Superior temporal gyrus (tissue), 1 donor: ENCODE measurements at regions not wholly inside any gene's neighbourhood (a gene's known extent, or its start where the extent isn't known, plus 50 kb on each side); places are given as distances from the start of the nearest gene placed in this dataset.
"Not testable (repeated sequence)": the region's sequence is repeated elsewhere in the genome, so short reads cannot be mapped to it uniquely, and the experiment has no call there.

ENCODE experiments used
- DNase-seq: peaks from one replicate; pipeline ENCODE4 v3.0.0-alpha.2; 2016; ENCODE audit errors: extremely low spot score

DNA sequence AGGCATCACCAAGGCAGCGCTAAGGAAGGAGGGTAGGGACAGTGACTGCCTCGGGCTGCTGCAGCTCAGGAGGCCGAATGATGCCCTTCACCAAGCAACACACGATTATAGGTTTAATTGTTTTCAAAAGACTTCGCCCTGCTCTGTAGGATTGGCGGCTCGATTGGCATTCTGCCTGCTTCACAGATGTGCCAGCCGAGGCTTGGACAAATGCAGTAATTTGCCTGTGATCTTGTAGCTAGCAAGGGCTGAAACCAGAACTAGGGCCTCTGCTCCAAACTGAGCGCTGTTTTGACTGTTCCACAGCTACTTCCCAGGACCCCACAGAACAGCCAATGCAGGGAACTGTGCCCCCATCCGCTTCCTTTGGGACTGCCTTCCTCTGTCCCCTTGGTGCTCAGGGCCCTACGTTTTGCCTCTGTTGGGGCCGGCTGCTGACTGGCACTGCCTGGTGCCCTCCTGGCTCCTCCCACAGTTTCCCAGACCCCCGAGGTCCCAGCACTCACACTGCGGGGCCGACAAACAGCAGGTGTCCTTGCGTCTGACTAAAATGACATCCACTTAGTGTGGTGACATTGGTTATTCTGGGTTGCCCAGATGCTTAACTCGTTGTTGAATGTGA is 62.6 kb upstream of the EN2 start:
- peak; percentile 62 for DNase-seq

DNA sequence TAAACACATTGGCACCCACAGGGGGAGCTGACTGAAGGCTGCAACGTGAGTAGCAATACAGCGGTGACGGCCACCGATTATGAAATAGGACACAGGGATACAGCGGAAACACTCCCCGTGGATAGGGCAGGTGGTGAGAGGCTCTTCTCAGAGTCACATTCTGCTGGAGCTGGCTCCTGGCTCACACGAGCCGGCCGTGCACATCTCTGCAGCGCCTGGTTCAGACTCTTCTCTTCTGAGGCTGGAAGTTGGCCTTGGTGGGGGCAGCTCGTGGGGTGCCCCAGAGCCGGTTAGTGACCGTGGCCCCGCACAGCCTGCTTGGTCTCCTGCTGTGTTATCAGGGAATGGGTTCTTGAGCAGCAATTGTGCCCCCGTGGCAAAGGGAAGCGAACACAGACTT is 61.3 kb upstream of the EN2 start:
- no peak for DNase-seq

DNA sequence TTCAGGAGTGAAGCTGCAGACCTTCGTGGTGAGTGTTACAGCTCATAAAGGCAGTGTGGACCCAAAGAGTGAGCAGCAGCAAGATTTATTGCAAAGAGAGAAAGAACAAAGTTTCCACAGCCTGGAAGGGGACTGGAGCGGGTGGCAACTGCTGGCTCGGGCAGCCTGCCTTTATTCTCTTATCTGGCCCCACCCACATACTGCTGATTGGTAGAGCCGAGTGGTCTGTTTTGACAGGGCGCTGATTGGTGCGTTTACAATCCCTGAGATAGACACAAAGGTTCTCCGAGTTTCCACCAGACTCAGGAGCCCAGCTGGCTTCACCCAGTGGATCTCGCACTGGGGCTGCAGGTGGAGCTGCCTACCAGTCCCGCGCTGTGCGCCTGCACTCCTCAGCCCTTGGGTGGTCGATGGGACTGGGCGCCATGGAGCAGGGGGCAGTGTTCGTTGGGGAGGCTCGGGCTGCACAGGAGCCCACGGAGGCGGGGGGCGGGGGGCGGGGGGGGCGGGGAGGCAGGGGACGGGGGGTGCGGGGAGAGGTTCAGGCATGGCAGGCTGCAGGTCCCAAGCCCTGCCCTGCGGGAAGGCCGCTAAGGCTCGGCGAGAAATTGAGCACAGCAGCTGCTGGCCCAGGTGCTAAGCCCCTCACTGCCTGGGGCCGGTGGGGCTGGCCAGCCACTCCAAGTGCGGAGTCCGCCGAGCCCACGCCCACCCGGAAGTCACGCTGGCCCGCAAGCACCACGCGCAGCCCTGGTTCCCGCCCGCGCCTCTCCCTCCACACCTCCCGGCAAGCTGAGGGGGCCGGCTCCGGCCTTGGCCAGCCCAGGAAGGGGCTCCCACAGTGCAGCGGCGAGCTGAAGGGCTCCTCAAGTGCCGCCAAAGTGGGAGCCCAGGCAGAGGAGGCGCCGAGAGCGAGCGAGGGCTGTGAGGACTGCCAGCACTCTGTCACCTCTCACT is 59.9 kb upstream of the EN2 start:
- DNase-seq: not testable (repeated sequence)

GRCh38 chr7:155398944-155399343 is 59.0 kb upstream of the EN2 start:
- DNase-seq: no peak

GRCh38 chr7:155399577-155399976 is 58.4 kb upstream of the EN2 start:
- no peak for DNase-seq

- DNase-seq: no peak
Measured at GRCh38 chr7:155401231-155401630, 56.7 kb upstream of the EN2 start.

DNA sequence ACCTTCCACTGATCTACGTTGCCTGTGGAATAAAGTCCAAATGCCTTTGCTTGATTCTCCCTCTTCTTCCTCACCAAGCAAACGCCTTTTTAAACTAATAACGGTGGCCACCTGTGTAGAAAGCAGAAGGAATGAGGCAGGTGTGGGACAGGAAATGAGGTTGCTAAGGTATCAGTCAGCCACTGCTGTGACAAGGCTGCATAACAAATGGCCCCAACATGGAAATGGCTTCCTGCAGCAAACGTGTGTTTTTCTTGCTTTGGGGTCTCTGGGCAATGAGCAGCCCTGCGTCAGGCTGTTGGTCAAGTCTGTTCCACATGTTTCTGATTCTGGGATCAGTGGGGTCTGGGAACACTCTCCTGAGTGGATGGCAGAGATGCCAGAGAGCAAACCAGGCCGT is 56.0 kb upstream of the EN2 start:
- DNase-seq: no peak

DNA sequence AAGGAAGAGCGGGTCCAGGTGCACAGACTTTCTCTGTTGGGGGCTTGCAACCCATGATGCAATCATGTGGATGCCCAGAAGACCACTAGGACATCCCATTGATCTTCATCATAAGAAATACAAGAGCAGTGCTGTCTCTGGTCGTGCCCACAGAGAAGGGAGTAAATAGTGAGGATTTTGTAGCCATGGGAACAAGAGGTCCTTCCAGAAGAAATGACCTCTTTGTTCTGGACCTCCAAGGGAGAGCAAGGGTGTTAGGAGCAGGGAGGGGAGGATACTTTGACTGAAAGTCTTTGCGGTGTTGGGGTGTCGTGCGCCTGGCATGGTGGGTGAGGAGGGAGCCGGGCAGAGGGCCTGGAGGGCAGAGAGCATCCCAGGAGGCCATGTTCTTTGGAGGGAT is 55.0 kb upstream of the EN2 start:
- peak; percentile 63 for DNase-seq

DNA sequence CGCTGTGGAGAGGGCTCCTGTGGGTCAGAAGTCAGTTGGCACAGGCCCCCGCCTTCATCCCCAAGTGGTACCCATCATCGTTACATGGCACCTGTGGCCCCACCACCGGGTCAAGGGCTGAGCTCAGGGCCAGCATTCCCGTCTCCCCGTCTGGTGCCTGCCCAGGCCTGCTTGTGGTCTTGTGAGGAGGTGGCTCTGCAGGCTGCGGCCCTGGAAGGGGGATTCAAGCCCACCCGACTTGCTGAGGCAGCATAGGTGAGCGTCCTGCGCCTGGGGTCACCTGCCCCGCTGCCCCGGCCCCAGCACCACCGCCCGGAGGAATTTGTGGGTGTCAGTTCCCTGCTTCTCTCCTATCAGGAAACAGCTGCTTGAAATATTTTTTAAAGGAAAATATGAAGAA is 53.0 kb upstream of the EN2 start:
- no peak for DNase-seq

- DNase-seq: peak; percentile 74
Measured at GRCh38 chr7:155405399-155406318, 52.3 kb upstream of the EN2 start.

DNA sequence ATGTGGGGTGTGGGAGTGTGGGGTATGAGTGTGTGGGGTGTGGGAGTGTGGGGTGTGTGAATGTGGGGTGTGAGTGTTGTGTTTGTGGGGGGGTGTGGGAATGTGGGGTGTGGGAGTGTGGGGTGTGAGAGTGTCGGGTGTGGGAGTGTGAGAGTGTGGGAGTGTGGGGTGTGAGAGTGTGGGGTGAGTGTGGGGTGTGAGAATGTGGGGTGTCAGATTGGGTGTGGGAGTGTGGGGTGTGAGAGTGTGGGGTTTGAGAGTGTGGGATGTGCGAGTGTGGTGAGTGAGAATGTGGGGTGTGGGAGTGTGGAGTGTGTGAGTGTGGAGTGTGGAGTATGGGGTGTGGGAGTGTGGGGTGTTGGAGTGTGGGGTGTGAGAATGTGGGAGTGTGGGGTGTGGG is 50.1 kb upstream of the EN2 start:
- no peak for DNase-seq
